GM19240 (cell line): ENCODE measurements at regions not wholly inside any gene's neighbourhood (a gene's known extent, or its start where the extent isn't known, plus 50 kb on each side); places are given as distances from the start of the nearest gene placed in this dataset.
"Not testable (repeated sequence)": the region's sequence is repeated elsewhere in the genome, so short reads cannot be mapped to it uniquely, and the experiment has no call there.

Experiments used
- DNase-seq: peaks from one replicate; pipeline ENCODE4 v3.0.0; 2011; ENCODE audit warnings: low spot score; ENCODE audit not compliant: insufficient read length

DNA sequence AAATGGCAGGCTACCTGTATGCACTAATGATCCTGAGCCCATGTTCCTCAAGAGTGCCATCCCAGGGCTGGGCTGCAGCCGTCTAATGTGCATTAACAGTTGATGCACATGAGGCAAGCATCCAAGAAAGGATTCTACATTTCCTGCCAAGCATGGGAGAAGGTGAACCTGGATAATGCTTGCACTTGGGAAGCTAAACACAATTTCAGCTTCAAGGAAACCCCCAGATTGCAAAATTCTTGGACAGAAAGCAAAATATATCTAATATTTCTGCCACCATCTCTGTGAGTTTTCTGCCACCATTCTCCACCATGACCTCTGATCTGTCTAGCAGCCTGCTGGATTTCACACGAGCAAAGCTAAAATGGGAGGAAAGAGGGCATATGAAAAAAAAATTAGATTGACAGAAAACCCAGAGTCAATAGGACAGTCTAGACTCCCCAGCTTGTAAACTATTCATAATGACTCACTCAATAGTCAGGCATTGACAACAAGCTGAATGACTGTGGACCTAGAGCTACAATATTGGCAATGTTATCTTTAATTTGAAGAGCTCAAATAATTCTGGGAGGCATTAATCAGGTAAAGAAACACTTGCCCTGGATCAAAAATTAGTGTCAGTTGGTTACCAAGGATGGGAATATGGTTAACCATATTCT is 91.9 kb upstream of the BCL2L14 start:
- no peak for DNase-seq

DNA sequence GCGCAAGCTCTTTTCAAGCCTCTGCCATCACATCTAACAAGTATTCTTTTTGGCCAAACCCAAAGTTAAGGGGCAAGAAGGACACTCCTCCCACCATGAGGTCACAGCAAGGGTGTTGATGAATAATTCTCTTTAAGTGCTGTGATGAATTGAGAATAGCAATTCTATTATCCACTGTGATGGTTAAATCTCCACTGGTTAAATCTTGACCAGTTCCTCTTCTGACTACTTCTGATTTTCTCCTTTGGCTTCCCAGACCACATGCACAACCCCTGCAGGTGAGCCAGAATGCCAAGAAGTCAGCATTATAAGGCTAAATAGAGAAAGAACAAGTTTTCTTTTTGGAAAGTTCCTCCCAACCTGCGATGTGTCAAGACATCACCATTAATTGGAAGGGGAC is 90.6 kb upstream of the BCL2L14 start:
- no peak for DNase-seq

DNA sequence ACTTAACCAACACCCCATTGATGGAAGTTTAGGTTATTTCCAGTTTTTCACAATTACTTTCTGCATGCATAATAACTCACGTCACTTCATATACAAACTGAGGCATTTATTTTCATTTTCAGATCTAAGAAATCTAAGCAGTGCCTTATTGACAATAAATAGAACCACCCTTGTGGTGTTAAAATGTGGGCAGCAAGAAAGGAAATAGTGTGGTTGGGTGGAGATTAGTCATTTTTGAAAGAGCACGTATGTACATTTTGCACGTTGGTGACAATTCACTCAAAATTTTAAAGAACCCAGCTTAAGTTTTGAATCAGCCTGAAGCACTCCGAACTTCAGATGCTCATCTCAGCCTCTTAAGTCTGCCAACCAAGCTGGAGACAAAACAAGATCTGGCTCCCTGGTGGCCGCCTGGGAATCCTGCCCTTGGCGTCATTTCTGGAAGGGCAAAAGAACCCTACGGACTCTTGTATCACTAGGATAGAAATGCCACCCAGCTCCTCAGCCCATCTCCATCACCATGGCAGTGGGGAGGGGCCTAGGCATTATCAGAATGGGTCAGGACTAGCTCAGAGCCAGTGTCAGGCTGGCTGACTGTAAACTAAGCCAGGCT is 89.5 kb upstream of the BCL2L14 start:
- DNase-seq = peak; percentile 50

DNA sequence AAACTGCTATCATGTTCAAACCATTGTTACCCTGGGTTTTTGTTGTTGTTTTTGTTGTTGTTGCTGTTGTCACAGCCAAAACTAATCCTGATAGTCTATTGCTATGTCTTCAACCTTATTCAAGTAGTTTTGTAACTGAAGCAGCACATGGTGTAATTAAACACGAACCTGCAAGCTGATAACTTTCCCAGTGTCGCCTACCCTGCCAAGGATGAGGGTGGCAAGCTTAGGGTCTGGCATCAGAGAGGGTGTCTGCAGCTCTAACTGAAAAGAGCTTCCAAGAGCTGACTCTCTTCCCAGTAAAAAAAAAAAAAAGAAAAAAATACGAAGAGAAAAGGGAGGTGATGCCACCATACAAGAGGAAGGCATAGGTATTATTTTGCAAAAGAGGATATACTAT is 86.3 kb upstream of the BCL2L14 start:
- no peak for DNase-seq

DNA sequence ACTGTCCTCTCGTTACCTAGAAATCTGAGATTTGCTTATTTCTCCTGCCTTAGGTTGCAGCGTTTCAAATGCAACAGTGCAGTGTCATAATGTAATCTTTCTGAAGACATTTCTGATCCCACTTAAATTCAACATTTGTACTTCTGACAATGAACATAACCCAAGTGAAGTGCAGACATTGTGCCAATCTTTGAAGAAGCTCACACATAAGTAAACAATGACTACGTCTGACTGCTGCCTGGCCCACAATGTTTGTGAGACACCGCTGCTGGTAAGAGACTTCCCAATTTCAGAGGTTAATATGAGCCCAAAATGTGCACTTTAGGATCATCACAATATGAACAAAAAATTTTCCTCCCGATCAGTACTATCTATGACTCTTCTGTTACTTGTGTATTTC is 84.6 kb upstream of the BCL2L14 start:
- DNase-seq = no peak

DNA sequence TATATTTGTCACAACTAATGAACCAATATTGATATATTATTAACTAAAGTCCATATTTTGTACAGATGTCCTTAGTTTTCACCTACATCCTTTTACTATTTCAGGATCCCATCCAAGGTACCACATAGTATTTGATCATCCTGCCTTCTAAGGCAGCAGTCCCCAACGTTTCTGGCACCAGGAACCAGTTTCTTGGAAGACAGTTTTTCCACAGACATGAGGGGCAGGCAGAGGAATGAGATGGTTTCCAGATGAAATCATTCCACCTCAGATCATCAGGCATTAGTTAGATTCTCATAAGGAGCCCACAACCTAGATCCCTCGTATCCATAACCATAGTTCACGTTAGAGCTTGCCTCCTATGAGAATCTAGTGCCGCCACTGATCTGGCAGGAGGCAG is 82.8 kb upstream of the BCL2L14 start:
- DNase-seq = no peak

DNA sequence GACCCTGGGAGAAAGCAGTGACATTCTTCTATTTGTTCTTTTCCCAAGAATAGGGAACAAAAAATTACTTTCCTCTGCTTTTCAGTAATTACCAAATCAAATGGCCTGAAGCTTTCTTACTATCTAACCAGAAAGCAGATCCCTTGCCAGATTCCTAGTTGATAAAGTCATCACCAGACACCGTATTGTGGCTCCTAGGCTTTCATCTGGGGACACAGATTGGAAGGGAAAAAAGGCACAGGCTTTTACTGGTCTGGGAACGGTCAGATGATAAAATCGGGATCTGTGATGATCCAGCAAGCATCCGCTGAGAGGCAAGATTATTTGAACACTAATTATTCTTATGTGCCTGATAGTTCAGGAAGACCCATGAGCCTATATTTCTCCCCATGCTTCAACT is 79.1 kb upstream of the BCL2L14 start:
- DNase-seq = no peak

DNA sequence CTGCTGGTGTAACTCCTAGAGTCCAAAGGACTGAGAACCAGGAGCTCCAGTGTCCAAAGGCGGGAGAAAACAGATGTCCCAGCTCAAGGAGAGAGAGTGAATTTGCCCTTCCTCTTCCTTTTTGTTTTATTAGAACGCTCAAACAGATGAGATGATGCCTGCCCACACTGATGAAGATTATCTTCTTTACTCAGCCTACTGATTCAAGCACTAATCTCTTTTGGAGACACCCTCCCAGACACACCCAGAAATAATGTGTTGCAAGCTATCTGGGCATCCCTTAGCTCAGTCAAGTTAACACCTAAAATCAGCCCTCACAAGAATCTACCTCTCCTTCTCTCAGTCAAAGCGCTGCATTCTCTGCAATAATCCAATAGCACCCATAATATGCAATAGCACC is 78.2 kb upstream of the BCL2L14 start:
- no peak for DNase-seq

DNA sequence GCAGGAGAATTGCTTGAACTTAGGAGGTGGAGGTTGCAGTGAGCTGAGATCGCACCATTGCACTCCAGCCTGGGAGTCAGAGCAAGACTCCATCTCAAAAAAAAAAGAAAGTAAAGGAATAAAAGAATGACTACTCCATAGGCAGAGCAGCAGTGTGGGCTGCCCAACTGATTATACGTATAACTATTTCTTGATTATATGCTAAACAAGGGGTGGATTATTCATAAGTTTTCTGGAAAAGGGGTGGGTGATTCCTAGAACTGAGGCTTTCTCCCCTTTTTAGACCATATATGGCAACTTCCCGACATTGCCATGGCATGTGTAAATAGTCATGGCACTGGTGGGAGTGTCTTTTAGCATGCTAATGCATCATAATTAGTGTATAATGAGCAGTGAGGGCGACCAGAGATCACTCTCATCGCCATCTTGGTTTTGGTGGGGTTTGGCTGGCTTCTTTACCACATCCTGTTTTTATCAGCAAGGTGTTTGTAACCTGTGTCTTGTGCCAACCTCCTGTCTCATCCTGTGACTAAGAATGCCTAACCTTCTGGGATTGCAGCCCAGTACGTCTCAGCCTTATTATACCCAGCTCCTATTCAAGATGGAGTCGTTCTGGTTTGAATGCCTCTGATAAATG is 72.3 kb upstream of the BCL2L14 start:
- DNase-seq = not testable (repeated sequence)

DNA sequence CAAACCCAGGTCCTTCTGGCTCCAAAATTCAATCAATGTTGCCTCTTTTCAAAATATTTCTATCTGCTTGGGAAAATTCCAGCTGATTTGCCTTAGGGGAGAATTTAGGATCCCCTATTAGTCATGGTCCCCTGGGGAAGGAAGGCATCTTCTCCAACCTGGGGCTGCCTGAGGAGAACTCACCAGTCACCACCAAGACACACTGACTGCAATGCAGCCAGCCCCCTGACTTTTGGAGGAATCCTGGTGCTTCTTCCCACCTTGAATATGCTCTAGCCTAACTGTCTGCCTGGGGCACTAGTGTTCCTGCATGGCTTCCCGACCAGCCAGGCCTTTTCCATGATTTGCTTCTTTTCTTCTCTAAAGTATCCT is 71.8 kb upstream of the BCL2L14 start:
- DNase-seq = no peak

DNA sequence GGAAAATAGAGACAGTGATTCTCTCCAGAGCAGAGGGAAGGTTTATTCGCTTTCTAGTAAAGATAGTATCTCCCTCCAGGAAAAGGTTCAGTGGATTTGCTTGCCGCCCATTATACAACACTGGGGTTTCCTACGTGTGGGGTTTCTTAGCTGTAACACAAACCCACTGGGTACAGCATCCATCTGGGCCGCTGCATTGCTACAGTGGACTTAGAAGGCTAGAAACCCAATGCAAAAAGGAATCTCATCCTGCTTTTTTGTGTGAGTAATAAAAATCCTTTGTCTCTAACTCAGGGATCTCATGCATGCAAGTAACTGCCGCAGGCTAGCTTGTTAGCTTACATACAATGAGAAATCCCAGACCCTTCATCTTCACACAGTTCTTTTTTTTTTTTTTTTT is 67.1 kb upstream of the BCL2L14 start:
- DNase-seq = no peak

DNA sequence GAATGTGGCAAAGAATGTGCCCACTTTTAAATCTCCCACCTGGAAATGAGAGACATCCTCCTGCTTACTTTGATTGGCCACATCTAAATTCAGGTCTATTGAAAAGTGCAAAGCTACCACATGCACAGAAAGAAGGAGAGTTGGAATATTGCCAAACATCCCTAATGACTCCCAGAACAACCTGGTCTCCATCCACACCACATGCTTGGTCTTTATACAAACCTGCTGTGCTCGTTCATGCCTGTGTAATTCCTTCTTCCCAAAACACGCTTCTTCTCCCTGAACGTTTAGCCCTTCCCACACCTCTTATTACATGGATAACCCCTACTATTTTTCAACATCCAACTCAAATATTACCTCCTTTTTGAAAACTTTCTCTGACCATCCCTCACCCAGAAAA is 66.2 kb upstream of the BCL2L14 start:
- DNase-seq = no peak

DNA sequence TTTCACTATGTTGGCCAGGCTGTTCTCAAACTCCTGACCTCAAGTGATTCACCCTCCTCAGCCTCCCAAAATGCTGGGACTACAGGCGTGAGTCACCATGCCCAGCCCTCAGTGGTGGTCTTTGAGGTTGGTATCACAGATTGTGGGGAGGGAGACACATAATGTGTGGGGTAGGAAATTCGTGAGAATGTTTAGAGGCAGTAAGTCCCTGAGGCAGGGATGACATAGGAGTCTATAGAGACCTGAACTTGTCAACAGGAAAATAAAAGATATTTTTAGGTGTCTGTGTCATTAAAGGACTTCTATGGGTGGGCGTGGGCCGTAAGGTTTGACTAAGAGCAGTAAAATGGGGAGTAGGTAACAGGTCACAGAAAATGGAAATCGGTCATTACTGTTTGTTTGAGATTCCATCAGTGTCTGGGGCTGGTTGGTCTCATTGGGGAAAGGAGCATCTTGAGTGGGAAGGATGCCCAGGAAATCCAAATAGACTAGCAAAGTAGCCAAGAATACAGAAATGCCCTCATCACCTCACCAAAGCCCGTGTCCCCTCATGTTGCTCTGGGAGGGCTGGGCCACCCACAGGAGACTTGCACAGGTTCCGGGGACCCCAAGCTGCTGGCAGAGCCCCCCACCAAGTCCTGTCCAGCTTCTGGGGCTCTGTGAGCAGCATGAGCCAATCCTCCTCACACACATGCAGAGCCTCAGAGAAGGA is 63.6 kb upstream of the BCL2L14 start:
- no peak for DNase-seq

DNA sequence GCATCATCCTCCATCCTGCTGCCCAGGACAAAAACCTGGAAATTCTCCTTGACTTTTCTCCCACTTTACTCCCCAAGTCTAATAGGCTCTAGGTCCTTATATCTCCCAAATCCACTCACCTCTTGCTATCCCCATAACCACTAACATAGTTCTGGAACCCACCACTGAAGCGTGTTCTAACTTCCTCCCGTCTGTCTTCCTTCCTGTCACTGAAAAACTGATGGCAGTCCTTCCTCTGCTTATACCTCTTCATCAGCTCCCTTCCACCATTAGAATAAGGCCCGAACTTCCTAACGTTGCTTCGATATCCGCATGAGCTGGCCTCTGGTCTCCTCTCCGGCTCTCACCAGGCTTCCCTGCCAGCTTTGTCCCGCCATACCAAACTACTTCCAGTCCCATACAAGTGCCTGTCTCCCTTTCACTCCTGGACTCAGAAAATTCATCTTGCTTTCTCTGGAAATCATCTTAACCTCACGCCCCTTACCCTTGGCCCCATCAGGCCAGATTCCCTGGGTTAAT is 63.0 kb upstream of the BCL2L14 start:
- DNase-seq = no peak

DNA sequence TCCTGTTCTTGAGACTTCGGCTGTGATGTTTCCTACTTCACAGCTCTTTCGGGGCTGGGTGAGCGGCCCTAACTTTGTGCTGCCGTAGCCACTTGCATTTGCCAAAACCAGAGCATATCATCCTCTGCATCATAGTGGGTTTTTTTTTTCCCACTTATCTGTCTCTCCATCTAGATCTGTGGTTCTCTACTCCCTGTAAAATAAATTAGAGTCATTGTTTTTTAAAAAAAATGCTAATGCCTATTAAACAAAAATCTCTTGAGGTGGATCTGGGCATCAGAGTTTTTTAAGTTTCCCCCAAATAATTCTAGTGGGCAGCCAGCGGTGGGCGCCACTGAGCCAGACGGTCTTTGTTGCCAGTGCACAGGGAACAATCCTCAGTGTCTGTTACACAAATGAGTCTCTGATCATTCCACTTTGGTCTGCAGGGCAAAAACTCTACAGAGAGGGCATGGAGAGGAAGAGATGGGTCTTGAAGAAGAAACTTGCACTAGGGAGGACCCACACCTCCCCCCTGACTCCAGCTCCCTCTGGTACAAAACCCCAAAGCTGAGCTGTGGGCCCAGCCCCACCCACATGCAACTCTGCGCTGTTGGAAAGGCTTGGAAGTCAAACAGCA is 62.4 kb upstream of the BCL2L14 start:
- no peak for DNase-seq

DNA sequence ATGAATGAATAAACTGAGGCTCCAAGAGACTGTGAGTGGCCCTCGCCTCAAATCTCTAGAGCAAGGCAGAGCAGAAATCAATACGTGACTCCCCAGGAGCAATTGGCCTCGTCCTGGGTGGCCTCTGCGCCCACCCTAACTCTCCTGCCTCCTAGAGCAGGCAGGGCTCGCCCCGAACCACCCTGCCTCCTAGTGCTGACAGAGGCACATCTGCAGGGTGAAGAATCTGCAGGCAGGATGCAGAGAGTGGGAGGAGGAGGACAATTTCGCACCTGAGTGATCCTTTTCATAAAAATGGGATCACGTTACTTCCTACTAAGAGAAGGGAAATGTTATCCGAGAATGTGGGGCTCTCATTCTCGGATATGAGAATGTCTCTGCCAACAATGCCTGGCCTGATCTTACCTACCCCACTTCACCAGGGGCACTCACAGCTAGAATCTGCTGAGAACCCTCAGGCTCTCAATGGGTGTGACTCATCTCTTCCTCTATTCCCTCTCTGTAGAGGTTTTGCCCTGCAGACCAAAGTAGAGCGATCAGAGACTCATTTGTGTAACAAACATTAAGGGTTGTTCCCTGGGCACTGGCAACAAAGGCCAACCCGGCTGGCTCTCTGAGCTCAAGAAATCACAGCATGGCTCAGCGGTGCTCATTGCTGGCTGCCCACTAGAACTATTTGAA is 61.7 kb upstream of the BCL2L14 start:
- DNase-seq = no peak

DNA sequence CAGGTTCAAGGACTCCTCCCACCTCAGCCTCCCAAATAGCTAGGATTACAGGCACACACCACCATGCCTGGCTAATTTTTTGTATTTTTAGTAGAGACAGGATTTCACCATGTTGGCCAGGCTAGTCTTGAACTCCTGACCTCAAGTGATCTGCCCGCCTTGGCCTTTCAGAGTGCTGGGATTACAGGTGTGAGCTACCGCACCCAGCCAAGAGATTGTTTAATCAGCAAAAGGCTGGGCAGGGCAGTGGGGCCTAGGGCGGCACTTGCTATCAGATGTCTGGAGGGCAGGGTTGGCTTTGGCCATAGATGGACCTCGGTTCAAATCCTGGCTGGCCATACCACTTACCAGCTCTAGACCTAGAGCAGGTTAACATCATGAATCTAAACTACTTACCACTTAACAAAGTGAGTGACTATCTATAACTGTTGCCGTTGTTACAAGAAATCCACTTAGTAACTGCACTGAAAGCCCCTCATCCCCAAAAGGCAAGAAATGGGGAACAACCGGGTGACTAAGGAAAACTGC is 60.9 kb upstream of the BCL2L14 start:
- DNase-seq = not testable (repeated sequence)

DNA sequence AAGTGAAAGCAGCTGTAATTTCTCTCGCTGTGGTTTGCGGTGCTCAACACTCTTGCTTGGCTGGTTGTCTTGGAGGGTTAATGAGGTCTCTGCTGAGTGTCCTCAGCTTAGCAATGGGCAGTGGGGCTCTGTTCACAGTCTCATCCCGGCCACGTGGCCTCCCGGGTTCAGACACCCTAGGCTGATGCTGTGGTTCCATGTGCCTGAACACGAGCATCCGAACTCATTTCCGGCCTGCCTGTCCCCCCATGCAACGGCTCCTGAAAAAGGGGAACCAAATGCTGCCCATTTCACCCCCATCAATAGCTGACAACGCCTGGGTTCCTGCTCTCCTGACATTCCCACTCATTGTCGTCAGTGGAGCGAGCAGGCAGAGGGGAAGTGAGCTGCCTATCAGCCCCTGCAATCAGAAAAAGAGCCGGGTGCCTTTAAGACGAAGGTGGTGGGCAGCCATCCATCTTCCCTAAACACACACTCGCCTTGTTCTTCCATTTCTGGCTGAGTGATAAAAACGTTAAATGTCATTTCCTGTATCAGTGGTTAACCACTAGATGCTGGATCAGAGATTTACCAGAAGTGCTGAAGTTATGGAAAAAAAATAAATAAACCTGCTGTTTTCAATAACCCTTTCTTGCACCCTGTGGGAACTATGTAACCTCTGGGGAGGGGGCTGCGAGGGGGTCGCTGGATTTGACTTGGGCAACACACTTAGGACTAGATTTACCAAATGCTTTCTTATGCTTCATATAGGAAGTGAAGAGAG is 60.3 kb upstream of the BCL2L14 start:
- DNase-seq = no peak

DNA sequence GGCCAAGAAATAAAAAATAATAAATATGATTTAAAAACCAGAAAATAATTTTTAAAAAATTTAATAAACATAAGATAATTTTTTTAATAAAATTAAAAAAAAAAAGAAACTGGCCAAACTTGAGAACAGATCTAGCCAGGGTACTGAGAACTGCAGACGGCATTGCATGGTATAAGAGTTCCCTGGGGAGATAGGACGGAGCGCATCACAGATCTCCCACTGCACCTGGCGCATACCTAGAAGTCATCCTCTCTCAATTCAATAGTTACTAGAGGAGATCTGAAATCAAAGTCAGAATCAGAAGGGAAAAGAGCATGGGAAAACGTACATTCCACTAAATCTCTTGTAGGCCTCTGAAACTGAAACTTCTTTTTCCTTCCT is 58.9 kb upstream of the BCL2L14 start:
- DNase-seq = no peak

DNA sequence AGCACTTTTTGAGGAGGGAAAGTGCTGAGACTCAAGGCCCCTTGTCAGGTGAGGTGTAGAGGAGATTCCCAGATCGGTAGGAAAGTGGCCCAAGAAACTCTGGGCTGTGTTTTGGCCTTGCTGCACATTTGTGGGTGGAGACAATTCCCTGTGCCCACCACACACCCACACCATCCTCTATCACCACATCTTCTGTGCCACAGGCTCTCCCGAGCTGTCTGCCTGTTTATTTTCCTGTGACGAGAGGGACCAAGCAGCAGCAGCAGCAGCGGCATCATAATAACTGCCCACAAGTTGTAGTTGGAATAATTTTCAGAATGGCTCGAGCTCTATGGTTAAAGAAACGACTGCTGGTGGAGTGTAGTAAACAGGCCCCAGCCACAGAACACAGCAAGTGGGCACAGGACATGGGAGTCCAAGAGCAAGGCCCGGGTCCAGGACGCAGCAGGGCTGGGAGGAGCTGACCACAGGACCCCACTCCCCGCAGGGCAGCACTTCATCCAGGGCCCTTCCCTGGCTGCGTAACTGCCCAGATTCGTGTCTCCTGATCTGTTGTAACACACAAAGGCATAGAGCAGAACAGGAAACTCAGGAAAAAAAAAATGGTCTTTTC is 55.6 kb upstream of the BCL2L14 start:
- DNase-seq = no peak
